NT2/D1 (cell line): ENCODE measurements at regions not wholly inside any gene's neighbourhood (a gene's known extent, or its start where the extent isn't known, plus 50 kb on each side); places are given as distances from the start of the nearest gene placed in this dataset.
"Not testable (repeated sequence)": the region's sequence is repeated elsewhere in the genome, so short reads cannot be mapped to it uniquely, and the experiment has no call there.

Source experiments
- DNase-seq: peaks from one replicate; pipeline ENCODE4 v3.0.0-alpha.2; 2011; ENCODE audit warnings: low read depth, low spot score
- H3K27me3 ChIP-seq: 2 replicates; pipeline ENCODE4 v1.6.0; 2011; ENCODE audit warnings: mild to moderate bottlenecking; ENCODE audit not compliant: insufficient read length, insufficient read depth
- H3K36me3 ChIP-seq: 2 replicates; pipeline ENCODE4 v1.6.1; 2011; ENCODE audit warnings: mild to moderate bottlenecking, low read length, mixed read lengths; ENCODE audit not compliant: insufficient read depth, insufficient read length
- H3K4me1 ChIP-seq: 2 replicates; pipeline ENCODE4 v1.5.1; 2011; ENCODE audit not compliant: insufficient read depth, insufficient read length
- H3K4me3 ChIP-seq: 2 replicates; pipeline ENCODE4 v1.5.1; 2011; ENCODE audit warnings: low read depth; ENCODE audit not compliant: insufficient read length
- H3K9ac ChIP-seq: 2 replicates; pipeline ENCODE4 v1.6.0; 2011; ENCODE audit warnings: low read depth; ENCODE audit not compliant: insufficient read length
- H3K9me3 ChIP-seq: 2 replicates; pipeline ENCODE4 v1.5.1; 2011; ENCODE audit warnings: mild to moderate bottlenecking, low read length; ENCODE audit not compliant: insufficient read depth
- SUZ12 ChIP-seq: IDR thresholded peaks from 2 replicates; pipeline ENCODE4 v1.6.1; 2011; ENCODE audit not compliant: insufficient read length, insufficient read depth; ENCODE audit errors: extremely low read depth
- YY1 ChIP-seq: IDR thresholded peaks from 2 replicates; pipeline ENCODE4 v1.6.1; 2011; ENCODE audit not compliant: insufficient read length, insufficient read depth
- ZNF274 ChIP-seq: IDR thresholded peaks from 2 replicates; pipeline ENCODE4 v1.6.1; 2011; ENCODE audit warnings: mild to moderate bottlenecking, low read depth, low read length

DNA sequence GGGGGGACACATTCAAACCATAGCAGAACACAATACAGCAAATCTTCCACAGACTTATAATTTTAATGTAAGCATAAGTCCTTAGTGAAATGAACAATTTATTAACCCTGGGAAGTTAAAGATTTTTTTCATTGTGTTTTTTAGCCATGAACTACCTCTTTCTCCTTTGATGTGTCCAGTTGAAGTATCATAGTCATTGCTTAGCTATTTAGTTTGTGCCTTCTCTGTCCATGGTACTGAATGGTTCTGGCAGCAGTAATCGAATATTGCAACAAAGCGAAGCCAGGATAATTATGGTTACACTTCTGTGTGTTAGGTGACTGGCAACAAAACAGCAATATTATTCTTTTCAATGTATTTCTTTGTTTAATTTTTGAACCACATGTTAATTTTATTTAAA, 403.0 kb upstream of the ONECUT1 start:
- H3K27me3 ChIP-seq = peaks cover 7% of the 10 kb centered on the region
- no peak overlapping the region for H3K4me3 ChIP-seq
- H3K9ac ChIP-seq = no peak overlapping the region
- peak; percentile 8 for DNase-seq
- H3K36me3 ChIP-seq = no peaks in the 10 kb centered on the region
- TF ChIP-seq ZNF274 (no peak), SUZ12 (no peak), YY1 (no peak)
- H3K4me1 ChIP-seq = no peaks in the 10 kb centered on the region
- H3K9me3 ChIP-seq = no peaks in the 10 kb centered on the region

DNA sequence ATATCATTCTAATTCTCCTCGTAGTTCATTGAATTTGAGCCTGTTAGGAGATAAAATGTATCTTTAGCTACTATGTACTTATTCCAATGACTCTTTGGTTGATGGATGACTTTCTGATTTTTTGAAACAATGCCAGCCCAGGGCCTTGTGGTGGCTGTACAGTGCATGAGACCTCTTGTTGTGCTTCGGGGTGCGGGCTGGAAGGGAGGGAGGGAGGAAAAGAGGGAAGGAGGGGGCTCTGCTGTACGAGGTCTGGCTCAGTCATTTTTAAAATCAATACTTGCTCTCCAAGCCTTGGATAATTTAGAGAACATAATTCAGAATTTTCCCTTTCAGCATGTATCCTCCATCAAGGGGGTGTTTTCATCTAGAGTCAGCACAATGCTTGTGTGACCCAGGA, 399.7 kb upstream of the ONECUT1 start:
- H3K36me3 ChIP-seq = no peaks in the 10 kb centered on the region
- H3K4me1 ChIP-seq = no peaks in the 10 kb centered on the region
- H3K9ac ChIP-seq = no peak overlapping the region
- H3K9me3 ChIP-seq = no peaks in the 10 kb centered on the region
- TF ChIP-seq ZNF274 (no peak), YY1 (no peak), SUZ12 (no peak)
- H3K4me3 ChIP-seq = no peak overlapping the region
- no peaks in the 10 kb centered on the region for H3K27me3 ChIP-seq
- no peak for DNase-seq

GRCh38 chr15:53183449-53183848, 393.3 kb upstream of the ONECUT1 start:
- H3K4me1 ChIP-seq, H3K36me3 ChIP-seq, H3K9me3 ChIP-seq, H3K4me3 ChIP-seq, H3K27me3 ChIP-seq, H3K9ac ChIP-seq, DNase-seq: not testable (repeated sequence)

DNA sequence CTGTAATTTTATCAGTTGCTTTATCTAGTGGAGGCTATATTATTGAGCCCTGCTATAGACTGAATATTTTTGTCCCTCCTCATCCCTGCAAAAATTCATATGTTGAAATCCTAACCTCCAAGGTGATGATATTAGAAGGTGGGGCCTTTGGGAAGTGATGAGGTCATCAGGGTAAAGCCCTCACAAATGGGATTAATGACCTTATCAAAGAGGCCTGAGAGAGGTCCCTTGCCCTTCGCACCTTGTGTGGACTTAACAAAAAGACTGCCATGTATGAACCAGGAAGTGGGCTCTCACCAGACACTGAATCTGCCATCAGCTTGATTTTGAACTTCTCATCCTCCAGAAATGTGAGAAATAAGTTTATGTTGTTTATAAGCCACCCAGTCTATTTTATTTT, 381.4 kb upstream of the ONECUT1 start:
- H3K9me3 ChIP-seq = no peaks in the 10 kb centered on the region
- H3K27me3 ChIP-seq = no peaks in the 10 kb centered on the region
- no peak for DNase-seq
- H3K4me1 ChIP-seq = no peaks in the 10 kb centered on the region
- H3K9ac ChIP-seq = no peak overlapping the region
- no peaks in the 10 kb centered on the region for H3K36me3 ChIP-seq
- H3K4me3 ChIP-seq = no peak overlapping the region
- TF ChIP-seq SUZ12 = no peak
- no peak for TF ChIP-seq YY1
- TF ChIP-seq ZNF274 = no peak

DNA sequence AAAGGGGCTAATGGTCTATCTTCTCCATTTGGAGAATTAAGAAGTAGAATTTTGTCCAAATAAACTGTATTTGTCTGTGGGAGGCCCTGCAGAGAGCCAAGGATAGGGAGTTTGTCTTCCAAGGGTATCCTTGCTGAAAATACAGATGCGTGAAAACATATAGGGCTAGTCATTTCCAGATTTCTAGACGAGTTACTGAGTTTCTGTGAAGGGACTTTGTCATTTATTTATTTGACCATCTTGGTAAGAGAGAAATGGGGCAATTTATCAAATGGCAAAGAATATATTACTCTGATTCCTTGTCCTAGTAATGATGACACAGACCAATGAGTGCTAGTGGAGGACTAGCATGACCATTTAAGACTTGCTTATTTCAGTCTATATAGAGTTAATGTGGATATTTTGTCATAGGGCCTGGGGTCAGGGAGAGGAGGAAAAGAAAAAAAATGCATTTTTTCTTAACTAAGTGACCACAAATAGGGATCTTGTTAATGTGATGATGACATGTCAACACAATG, 376.6 kb upstream of the ONECUT1 start:
- TF ChIP-seq YY1 (no peak), SUZ12 (no peak), ZNF274 (no peak)
- no peaks in the 10 kb centered on the region for H3K36me3 ChIP-seq

DNA sequence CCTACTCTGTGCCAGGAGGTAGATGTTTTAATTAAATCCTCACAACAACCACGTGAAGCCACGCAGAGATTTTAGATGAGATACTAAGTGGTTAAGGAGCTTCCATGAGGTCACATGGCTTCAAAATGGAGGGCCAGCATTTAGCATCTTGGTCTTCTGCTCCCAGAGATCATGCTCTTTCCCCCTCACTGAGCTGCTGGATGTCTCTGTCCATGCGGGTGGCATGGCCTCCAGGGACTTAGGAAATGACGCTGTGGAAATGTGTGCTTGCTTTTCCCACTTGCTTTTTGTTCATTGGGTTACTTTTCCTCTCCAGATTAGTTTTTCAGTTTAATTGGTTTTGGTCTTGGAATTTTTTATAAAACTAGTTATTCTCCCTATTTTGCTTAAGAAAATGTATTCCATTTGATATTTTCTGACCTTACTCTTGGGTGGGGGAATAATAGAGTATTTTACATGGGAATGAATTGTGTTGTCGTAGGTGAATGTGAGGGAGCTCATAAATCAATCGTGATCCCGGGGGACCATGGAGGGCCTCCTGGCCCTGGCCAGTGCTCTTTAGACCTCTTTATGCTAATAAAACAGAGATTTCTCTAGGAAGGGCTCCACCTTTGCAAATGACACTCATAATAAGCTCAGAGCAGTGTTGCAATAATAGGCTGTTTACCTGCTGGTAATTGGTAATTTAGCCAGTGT, 376.0 kb upstream of the ONECUT1 start:
- H3K27me3 ChIP-seq = no peaks in the 10 kb centered on the region
- H3K9me3 ChIP-seq = no peaks in the 10 kb centered on the region
- H3K9ac ChIP-seq = no peak overlapping the region
- no peak overlapping the region for H3K4me3 ChIP-seq
- DNase-seq = no peak
- H3K4me1 ChIP-seq = no peaks in the 10 kb centered on the region
- no peaks in the 10 kb centered on the region for H3K36me3 ChIP-seq
- no peak for TF ChIP-seq ZNF274
- TF ChIP-seq SUZ12 = no peak
- no peak for TF ChIP-seq YY1

More for the DNA sequence above, 376.6 kb upstream of the ONECUT1 start:
- no peak overlapping the region for H3K9ac ChIP-seq
- no peaks in the 10 kb centered on the region for H3K4me1 ChIP-seq
- no peaks in the 10 kb centered on the region for H3K9me3 ChIP-seq
- no peak overlapping the region for H3K4me3 ChIP-seq
- no peaks in the 10 kb centered on the region for H3K27me3 ChIP-seq
- DNase-seq = no peak

- Histone ChIP-seq H3K4me3 (no peak overlapping the region), H3K4me1 (no peaks in the 10 kb centered on the region), H3K9me3 (no peaks in the 10 kb centered on the region), H3K36me3 (no peaks in the 10 kb centered on the region), H3K9ac (no peak overlapping the region), H3K27me3 (no peaks in the 10 kb centered on the region)
- no peak for DNase-seq
- TF ChIP-seq YY1 (no peak), SUZ12 (no peak), ZNF274 (no peak)
These were observed 370.1 kb upstream of the ONECUT1 start for GRCh38 chr15:53160092-53160704.
